HG03045 (cell line): ENCODE measurements at regions not wholly inside any gene's neighbourhood (a gene's known extent, or its start where the extent isn't known, plus 50 kb on each side); places are given as distances from the start of the nearest gene placed in this dataset.
"Not testable (repeated sequence)": the region's sequence is repeated elsewhere in the genome, so short reads cannot be mapped to it uniquely, and the experiment has no call there.

ENCODE experiments used
- ATAC-seq: cut with Tn5 transposase; IDR thresholded peaks from one replicate; pipeline ENCODE4 v1.9.1; 2021; ENCODE audit warnings: mild to moderate bottlenecking, moderate library complexity; ENCODE audit not compliant: unreplicated experiment

- ATAC-seq: not testable (repeated sequence)
Measured at GRCh38 chr12:131660401-131660800, 50.5 kb upstream of the SFSWAP start.
